ENCODE measurements at regions not wholly inside any gene's neighbourhood (a gene's known extent, or its start where the extent isn't known, plus 50 kb on each side); places are given as distances from the start of the nearest gene placed in this dataset.

DNA sequence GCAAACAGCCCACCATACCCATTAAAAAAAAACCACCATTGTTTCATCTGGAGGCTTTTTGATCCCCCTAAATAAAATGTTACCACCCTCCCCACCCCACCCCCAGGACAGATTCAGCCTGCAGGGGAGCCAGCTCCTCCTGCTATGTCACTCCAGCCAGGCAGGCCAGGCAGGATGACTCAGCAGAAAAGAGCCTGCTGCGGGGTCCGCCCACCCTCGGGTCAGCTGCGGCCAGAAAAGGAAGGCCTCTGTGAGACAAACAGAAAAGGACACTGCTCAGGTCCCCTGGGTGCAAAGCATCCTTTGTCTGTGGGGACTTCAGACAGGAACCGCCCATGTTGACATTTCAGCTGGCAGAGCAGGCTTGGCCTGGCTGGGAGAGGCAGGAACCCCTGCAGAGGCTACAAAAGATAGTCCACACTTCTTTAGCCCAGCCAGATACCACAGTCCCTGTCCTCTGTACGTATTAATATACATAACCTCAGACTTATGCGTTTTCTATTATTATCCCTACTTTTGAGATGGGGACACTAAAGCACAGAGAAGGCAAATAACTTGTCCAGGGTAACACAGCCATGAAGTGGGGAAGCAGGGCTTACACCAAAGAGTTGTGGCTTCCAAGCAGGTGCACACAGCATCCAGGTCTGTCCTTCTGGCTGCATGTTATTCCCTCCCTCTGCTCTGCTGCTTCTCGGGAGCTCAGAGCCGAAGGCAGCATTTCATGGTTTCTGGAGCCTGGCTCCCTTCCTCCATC is 147.7 kb downstream of the CPEB2 start:
- no peaks in the 10 kb centered on the region for H3K4me1 Mint-ChIP-seq (ENCODE audit: low read depth)
- H3K9me3 Mint-ChIP-seq = no peaks in the 10 kb centered on the region
- peaks cover 9% of the 10 kb centered on the region for H3K27me3 Mint-ChIP-seq (ENCODE audit: low read depth)
- CTCF ChIA-PET = no interaction called here
- H3K4me3 Mint-ChIP-seq = no peak overlapping the region
- no peak overlapping the region for H3K27ac Mint-ChIP-seq
- no peak for DNase-seq
- no peaks in the 10 kb centered on the region for H3K36me3 Mint-ChIP-seq (ENCODE audit: low read depth)
- intact Hi-C loops (cut with micrococcal nuclease) = no loop called here

GRCh38 chr4:15150631-15151030 is 148.3 kb downstream of the CPEB2 start:
- Mint-ChIP-seq H3K27me3 (ENCODE audit: low read depth) (peaks cover 9% of the 10 kb centered on the region), H3K9me3 (no peaks in the 10 kb centered on the region), H3K27ac (no peak overlapping the region), H3K4me3 (no peak overlapping the region), H3K36me3 (ENCODE audit: low read depth) (no peaks in the 10 kb centered on the region), H3K4me1 (ENCODE audit: low read depth) (no peaks in the 10 kb centered on the region)
- no peak for DNase-seq
- CTCF ChIA-PET = no interaction called here
- intact Hi-C loops (cut with micrococcal nuclease) = no loop called here

DNA sequence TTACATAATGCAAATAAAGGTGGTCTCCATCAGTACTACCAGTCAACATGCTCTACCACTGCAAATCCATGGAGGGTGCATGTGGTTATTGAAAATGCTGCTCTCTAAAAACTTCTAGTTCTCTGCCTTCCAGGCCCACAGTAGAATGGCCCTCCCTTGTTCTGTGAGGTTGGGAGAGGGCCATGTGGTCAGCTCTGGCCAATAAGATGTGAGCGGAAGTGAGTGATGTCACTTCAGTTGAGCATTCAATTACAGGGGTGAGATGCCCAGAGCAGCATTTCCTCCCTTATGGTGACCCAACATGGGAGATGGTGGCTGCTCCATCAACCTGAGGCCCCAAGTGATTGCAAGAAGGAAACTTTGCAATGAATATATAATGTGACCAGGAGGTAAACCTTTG is 148.8 kb downstream of the CPEB2 start:
- Mint-ChIP-seq H3K27me3 (ENCODE audit: low read depth) (peaks cover 9% of the 10 kb centered on the region), H3K4me3 (no peak overlapping the region), H3K9me3 (no peaks in the 10 kb centered on the region), H3K36me3 (ENCODE audit: low read depth) (no peaks in the 10 kb centered on the region), H3K4me1 (ENCODE audit: low read depth) (no peaks in the 10 kb centered on the region), H3K27ac (no peak overlapping the region)
- CTCF ChIA-PET = no interaction called here
- intact Hi-C loops (cut with micrococcal nuclease) = no loop called here
- DNase-seq = no peak

DNA sequence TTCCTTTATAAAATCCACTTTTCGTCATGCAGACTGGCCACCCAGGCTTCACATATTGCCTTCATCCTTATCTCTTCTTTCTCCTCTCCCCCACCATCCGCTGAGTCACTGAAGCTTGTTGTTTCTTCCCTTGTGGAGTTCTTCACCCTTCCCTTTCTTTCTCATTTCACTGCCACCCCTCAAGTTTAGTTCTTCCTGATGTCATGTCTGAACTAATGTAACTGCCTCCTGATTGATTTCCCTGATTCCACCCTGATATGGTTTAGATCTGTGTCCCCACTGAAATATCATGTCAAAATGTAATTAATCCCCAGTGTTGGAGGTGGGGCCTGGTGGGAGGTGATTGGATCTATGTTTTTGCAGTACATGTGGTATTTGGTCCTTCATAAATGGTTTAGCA is 151.4 kb downstream of the CPEB2 start:
- Mint-ChIP-seq H3K27me3 (ENCODE audit: low read depth) (peaks cover 3% of the 10 kb centered on the region), H3K9me3 (no peaks in the 10 kb centered on the region), H3K4me3 (no peak overlapping the region), H3K4me1 (ENCODE audit: low read depth) (no peaks in the 10 kb centered on the region), H3K27ac (no peak overlapping the region), H3K36me3 (ENCODE audit: low read depth) (no peaks in the 10 kb centered on the region)
- intact Hi-C loops (cut with micrococcal nuclease) = no loop called here
- no peak for DNase-seq
- CTCF ChIA-PET = no interaction called here

- no peak for DNase-seq
- Mint-ChIP-seq H3K9me3 (no peaks in the 10 kb centered on the region), H3K27me3 (ENCODE audit: low read depth) (peaks cover 18% of the 10 kb centered on the region), H3K4me3 (no peak overlapping the region), H3K36me3 (ENCODE audit: low read depth) (no peaks in the 10 kb centered on the region), H3K4me1 (ENCODE audit: low read depth) (no peaks in the 10 kb centered on the region), H3K27ac (no peak overlapping the region)
- CTCF ChIA-PET = no interaction called here
- intact Hi-C loops (cut with micrococcal nuclease) = no loop called here
Measured at GRCh38 chr4:15158406-15159091, 156.3 kb downstream of the CPEB2 start.

- H3K9me3 Mint-ChIP-seq = no peaks in the 10 kb centered on the region
- peaks cover 18% of the 10 kb centered on the region for H3K27me3 Mint-ChIP-seq (ENCODE audit: low read depth)
- no peak for DNase-seq
- intact Hi-C loops (cut with micrococcal nuclease) = loop anchor here (5.0 kb wide), 1 partner anchor 157 kb away; the partner anchor contains the start of gene CPEB2
- no peak overlapping the region for H3K27ac Mint-ChIP-seq
- CTCF ChIA-PET = interaction anchor here (0.5 to 1.3 kb wide), 2 partner anchors 53 to 298 kb away, joined by 4 to 5 read pairs; no protein-coding TSS in a partner anchor
- H3K36me3 Mint-ChIP-seq (ENCODE audit: low read depth) = no peaks in the 10 kb centered on the region
- no peak overlapping the region for H3K4me3 Mint-ChIP-seq
- no peaks in the 10 kb centered on the region for H3K4me1 Mint-ChIP-seq (ENCODE audit: low read depth)
Measured at GRCh38 chr4:15159477-15160019, 157.3 kb downstream of the CPEB2 start.

GRCh38 chr4:15161439-15161838 is 159.2 kb downstream of the CPEB2 start:
- no peak for DNase-seq
- Mint-ChIP-seq H3K4me3 (no peak overlapping the region), H3K4me1 (ENCODE audit: low read depth) (no peaks in the 10 kb centered on the region), H3K27me3 (ENCODE audit: low read depth) (peaks cover 18% of the 10 kb centered on the region), H3K36me3 (ENCODE audit: low read depth) (no peaks in the 10 kb centered on the region), H3K9me3 (no peaks in the 10 kb centered on the region), H3K27ac (no peak overlapping the region)
- CTCF ChIA-PET = no interaction called here
- intact Hi-C loops (cut with micrococcal nuclease) = loop anchor here (5.0 kb wide), 1 partner anchor 159 kb away; the partner anchor contains the start of gene CPEB2

DNA sequence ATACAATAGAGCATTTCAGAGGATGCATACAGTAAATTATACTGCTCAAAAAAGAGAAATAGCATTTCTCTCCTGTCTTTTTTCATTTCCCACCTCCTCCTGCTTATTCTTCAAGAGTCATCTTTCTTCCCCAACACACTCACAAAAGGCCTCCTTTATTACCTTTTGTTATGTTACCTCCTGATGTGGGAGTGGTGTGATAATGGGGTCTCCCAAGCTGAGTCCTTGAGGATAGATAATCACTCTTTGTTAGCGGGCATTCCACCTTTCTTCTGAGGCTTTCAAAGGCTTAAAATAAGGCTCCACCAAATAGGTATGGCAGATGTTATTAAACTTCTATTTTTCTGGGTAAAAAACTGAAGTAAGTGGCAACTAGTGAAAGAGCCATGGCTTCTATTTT is 159.8 kb downstream of the CPEB2 start:
- no peak for DNase-seq
- no peaks in the 10 kb centered on the region for H3K36me3 Mint-ChIP-seq (ENCODE audit: low read depth)
- peaks cover 18% of the 10 kb centered on the region for H3K27me3 Mint-ChIP-seq (ENCODE audit: low read depth)
- intact Hi-C loops (cut with micrococcal nuclease) = loop anchor here (1.0 to 5.0 kb wide), 2 partner anchors 160 to 1508 kb away; partner anchors contain the start of gene CPEB2
- no peak overlapping the region for H3K27ac Mint-ChIP-seq
- no peaks in the 10 kb centered on the region for H3K9me3 Mint-ChIP-seq
- no peak overlapping the region for H3K4me3 Mint-ChIP-seq
- no peaks in the 10 kb centered on the region for H3K4me1 Mint-ChIP-seq (ENCODE audit: low read depth)
- CTCF ChIA-PET = interaction anchor here (0.7 kb wide), 1 partner anchor 234 kb away, joined by 3 read pairs; no protein-coding TSS in a partner anchor

- intact Hi-C loops (cut with micrococcal nuclease) = loop anchor here (1.0 to 5.0 kb wide), 2 partner anchors 160 to 1508 kb away; partner anchors contain the start of gene CPEB2
- Mint-ChIP-seq H3K4me3 (no peak overlapping the region), H3K4me1 (ENCODE audit: low read depth) (no peaks in the 10 kb centered on the region), H3K27ac (no peak overlapping the region), H3K36me3 (ENCODE audit: low read depth) (no peaks in the 10 kb centered on the region), H3K9me3 (no peaks in the 10 kb centered on the region), H3K27me3 (ENCODE audit: low read depth) (peaks cover 18% of the 10 kb centered on the region)
- no peak for DNase-seq
- CTCF ChIA-PET = interaction anchor here (0.7 kb wide), 1 partner anchor 233 kb away, joined by 3 read pairs; no protein-coding TSS in a partner anchor
Measured at GRCh38 chr4:15162465-15163283, 160.4 kb downstream of the CPEB2 start.

DNA sequence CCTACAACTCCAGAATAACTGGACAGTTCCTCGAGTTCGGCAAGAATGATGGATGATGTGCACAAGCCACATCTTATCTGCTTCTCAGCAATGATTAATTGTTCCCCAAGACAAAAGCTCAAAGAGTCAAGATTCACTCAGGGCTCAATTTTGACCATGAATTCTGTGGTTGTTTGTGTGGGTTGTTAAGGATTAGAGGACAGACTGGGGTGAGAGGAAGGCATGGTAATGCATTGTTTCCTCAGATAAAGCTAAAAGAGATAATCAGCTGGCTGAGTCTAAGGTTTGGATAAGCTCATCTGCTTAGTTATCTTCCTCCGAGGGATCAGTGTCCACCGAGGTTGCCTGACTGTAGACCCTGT is 161.0 kb downstream of the CPEB2 start:
- intact Hi-C loops (cut with micrococcal nuclease) = loop anchor here (5.0 kb wide), 1 partner anchor 161 kb away; the partner anchor contains the start of gene CPEB2
- CTCF ChIA-PET = interaction anchor here (1.3 kb wide), 1 partner anchor 18 kb away, joined by 3 read pairs; no protein-coding TSS in a partner anchor

DNA sequence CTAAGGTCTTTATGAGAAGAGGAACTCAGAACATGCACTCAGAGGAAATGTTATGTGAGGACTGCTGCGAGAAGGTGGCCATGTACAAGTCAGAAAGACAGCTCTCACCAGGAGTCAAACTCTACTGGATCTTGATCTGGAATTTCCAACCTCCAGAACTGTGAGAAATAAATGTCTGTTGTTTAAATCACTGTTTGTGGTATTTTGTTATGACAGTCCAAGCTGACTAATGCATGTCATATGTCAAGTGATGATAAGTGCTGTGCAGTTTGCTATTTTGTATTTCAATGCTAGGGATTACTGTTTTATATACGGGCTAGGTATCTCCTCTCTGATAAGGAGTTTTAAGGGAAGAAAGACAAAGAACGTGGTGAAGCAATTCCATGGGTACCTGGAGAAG is 162.3 kb downstream of the CPEB2 start:
- Mint-ChIP-seq H3K27ac (no peak overlapping the region), H3K4me3 (no peak overlapping the region)
- intact Hi-C loops (cut with micrococcal nuclease) = loop anchor here (5.0 kb wide), 1 partner anchor 162 kb away; the partner anchor contains the start of gene CPEB2

More for the DNA sequence above, 161.0 kb downstream of the CPEB2 start:
- H3K36me3 Mint-ChIP-seq (ENCODE audit: low read depth) = no peaks in the 10 kb centered on the region
- DNase-seq = no peak
- no peaks in the 10 kb centered on the region for H3K4me1 Mint-ChIP-seq (ENCODE audit: low read depth)
- no peaks in the 10 kb centered on the region for H3K9me3 Mint-ChIP-seq
- H3K4me3 Mint-ChIP-seq = no peak overlapping the region
- peaks cover 18% of the 10 kb centered on the region for H3K27me3 Mint-ChIP-seq (ENCODE audit: low read depth)
- H3K27ac Mint-ChIP-seq = no peak overlapping the region

GRCh38 chr4:15167743-15168142 is 165.5 kb downstream of the CPEB2 start:
- intact Hi-C loops (cut with micrococcal nuclease) = no loop called here
- Mint-ChIP-seq H3K4me3 (no peak overlapping the region), H3K27ac (no peak overlapping the region), H3K27me3 (ENCODE audit: low read depth) (peaks cover 15% of the 10 kb centered on the region), H3K36me3 (ENCODE audit: low read depth) (peaks cover 2% of the 10 kb centered on the region), H3K4me1 (ENCODE audit: low read depth) (no peaks in the 10 kb centered on the region), H3K9me3 (peaks cover 9% of the 10 kb centered on the region)
- CTCF ChIA-PET = no interaction called here
- DNase-seq = no peak

More for the DNA sequence above, 162.3 kb downstream of the CPEB2 start:
- DNase-seq = no peak
- Mint-ChIP-seq H3K36me3 (ENCODE audit: low read depth) (no peaks in the 10 kb centered on the region), H3K4me1 (ENCODE audit: low read depth) (no peaks in the 10 kb centered on the region), H3K27me3 (ENCODE audit: low read depth) (peaks cover 10% of the 10 kb centered on the region), H3K9me3 (no peaks in the 10 kb centered on the region)
- CTCF ChIA-PET = interaction anchor here (1.3 kb wide), 1 partner anchor 17 kb away, joined by 3 read pairs; no protein-coding TSS in a partner anchor

Measured in activated naive CD4-positive, alpha-beta T cell treated with anti-CD3 and anti-CD28 coated beads for 36 hours (primary cell).